CD14-positive monocyte (primary cell): ENCODE measurements at regions not wholly inside any gene's neighbourhood (a gene's known extent, or its start where the extent isn't known, plus 50 kb on each side); places are given as distances from the start of the nearest gene placed in this dataset.

Experiments used
- DNase-seq, 3 donors: peaks; one replicate each; pipeline ENCODE4 v3.0.0-alpha.2; 2011 to 2022
- H2AFZ ChIP-seq: 2 replicates; pipeline ENCODE4 v1.6.0; 2012; ENCODE audit warnings: mild to moderate bottlenecking, low read depth, low read length, inconsistent platforms; ENCODE audit not compliant: insufficient read depth, poor library complexity, severe bottlenecking
- H3K27ac ChIP-seq, 2 donors: 1 replicate in 1 of 2; 2 replicates in 1 of 2; pipeline ENCODE4 v1.5.1; 2012 to 2013; ENCODE audit warnings: low read length in 2 of 2, control low read depth in 1 of 2, inconsistent platforms in 1 of 2, low read depth in 1 of 2, mild to moderate bottlenecking in 1 of 2
- H3K27me3 ChIP-seq, 2 donors: one replicate each; pipeline versions ENCODE4 v1.6.0 to v1.6.1; 2011 to 2013; ENCODE audit warnings: low read length in 2 of 2; ENCODE audit not compliant: control insufficient read depth in 2 of 2, insufficient read depth in 2 of 2
- H3K36me3 ChIP-seq, 2 donors: replicated peaks in 1 of 2; 1 replicate in 1 of 2; 2 replicates in 1 of 2; pipeline versions ENCODE4 v1.5.1 to v1.6.1; 2012 to 2013; ENCODE audit warnings: low read length in 2 of 2, control low read depth in 1 of 2, inconsistent platforms in 1 of 2, mild to moderate bottlenecking in 1 of 2; ENCODE audit not compliant: insufficient read depth in 2 of 2, control insufficient read depth in 1 of 2
- H3K4me1 ChIP-seq, 2 donors: 1 replicate in 1 of 2; 2 replicates in 1 of 2; pipeline versions ENCODE4 v1.5.1 to v1.6.1; 2012 to 2013; ENCODE audit warnings: low read length in 2 of 2, control low read depth in 1 of 2, inconsistent platforms in 1 of 2, mild to moderate bottlenecking in 1 of 2, moderate library complexity in 1 of 2; ENCODE audit not compliant: insufficient read depth in 2 of 2, control insufficient read depth in 1 of 2
- H3K4me2 ChIP-seq: replicated peaks from 2 replicates; pipeline ENCODE3; 2012; ENCODE audit warnings: low read length, moderate library complexity, mild to moderate bottlenecking; ENCODE audit not compliant: poor library complexity, severe bottlenecking; ENCODE audit errors: extremely low read depth
- H3K4me3 ChIP-seq, 3 experiments: fragments of 200-600 bp in 1 of 3; sonication (generic) in 1 of 3; replicated peaks in 1 of 3; 1 replicate in 2 of 3; 2 replicates in 1 of 3; pipeline ENCODE4 v1.5.1; 2011 to 2013; ENCODE audit warnings: low read length in 3 of 3, mild to moderate bottlenecking in 3 of 3, control low read depth in 2 of 3, low read depth in 2 of 3, inconsistent platforms in 1 of 3, moderate library complexity in 1 of 3
- H3K79me2 ChIP-seq: 2 replicates; pipeline ENCODE4 v1.6.0; 2012; ENCODE audit warnings: mild to moderate bottlenecking, control low read depth, inconsistent platforms, low read length, moderate library complexity; ENCODE audit not compliant: insufficient read depth
- H3K9ac ChIP-seq: 2 replicates; pipeline ENCODE4 v1.6.0; 2017; ENCODE audit warnings: low read length, mild to moderate bottlenecking; ENCODE audit not compliant: insufficient read depth, poor library complexity, severe bottlenecking
- H3K9me3 ChIP-seq, 2 donors: replicated peaks in 1 of 2; 1 replicate in 1 of 2; 2 replicates in 1 of 2; pipeline versions ENCODE4 v1.5.1 to v1.6.1; 2012 to 2013; ENCODE audit warnings: low read length in 2 of 2, control low read depth in 1 of 2; ENCODE audit not compliant: control insufficient read depth in 1 of 2, insufficient read depth in 1 of 2
- H4K20me1 ChIP-seq: 2 replicates; pipeline ENCODE4 v1.6.0; 2012; ENCODE audit warnings: mild to moderate bottlenecking, low read length, control low read depth, moderate library complexity; ENCODE audit not compliant: insufficient read depth
- H3K27ac Mint-ChIP-seq, 7 donors: one replicate each; pipeline ENCODE4 v1.8.0; 2020; ENCODE audit warnings: mild to moderate bottlenecking in 7 of 7, mixed read lengths in 7 of 7, moderate library complexity in 6 of 7, inconsistent platforms in 2 of 7
- H3K27me3 Mint-ChIP-seq, 3 donors: one replicate each; pipeline ENCODE4 v1.8.0; 2021 to 2022; ENCODE audit warnings: low read depth in 3 of 3, mild to moderate bottlenecking in 3 of 3, mixed read lengths in 3 of 3, moderate library complexity in 3 of 3, inconsistent platforms in 1 of 3
- H3K36me3 Mint-ChIP-seq, 2 donors: one replicate each; pipeline ENCODE4 v1.8.0; 2020; ENCODE audit warnings: mixed read lengths in 2 of 2, inconsistent platforms in 1 of 2, mild to moderate bottlenecking in 1 of 2
- H3K4me1 Mint-ChIP-seq: one replicate; pipeline ENCODE4 v1.8.0; 2020; ENCODE audit warnings: mild to moderate bottlenecking, mixed read lengths
- H3K4me3 Mint-ChIP-seq, 2 donors: one replicate each; pipeline ENCODE4 v1.8.0; 2020; ENCODE audit warnings: mild to moderate bottlenecking in 2 of 2, mixed read lengths in 2 of 2, moderate library complexity in 1 of 2
- H3K9me3 Mint-ChIP-seq, 7 donors: one replicate each; pipeline ENCODE4 v1.8.0; 2020 to 2022; ENCODE audit warnings: mixed read lengths in 7 of 7, mild to moderate bottlenecking in 6 of 7, moderate library complexity in 6 of 7, inconsistent platforms in 2 of 7
- CTCF ChIP-seq: fragments of 200-600 bp; IDR thresholded peaks from one replicate; pipeline ENCODE4 v1.8.0; 2022; ENCODE audit warnings: antibody characterized with exemption, mild to moderate bottlenecking
- WGBS: methylation state at CpG from one replicate; pipeline ENCODE4 v1.1.5; 2013; ENCODE audit warnings: missing lambda C conversion rate; ENCODE audit not compliant: insufficient coverage; 5-methylcytosine and 5-hydroxymethylcytosine counted together
- intact Hi-C, 2 donors: fragments of 100-400 bp; cut with micrococcal nuclease; formaldehyde crosslinking; loops; one replicate each; pipeline versions ENCODE4 v1.15.0 to v1.15.1; 2023

GRCh38 chr1:82160903-82161302 is 360.2 kb downstream of the ADGRL2 start:
- H3K4me3 Mint-ChIP-seq, result no peak overlapping the region
- H3K36me3 Mint-ChIP-seq, result no peaks in the 10 kb centered on the region
- TF ChIP-seq CTCF, result no peak
- no peaks in the 10 kb centered on the region for H3K27me3 Mint-ChIP-seq
- H3K9ac ChIP-seq, result no peak overlapping the region
- no peak overlapping the region for H3K4me3 ChIP-seq
- no peak overlapping the region for H3K27ac ChIP-seq
- intact Hi-C loops, result no loop called here
- H3K9me3 ChIP-seq, result peaks cover 0 to 3% of the 10 kb centered on the region in 2 donors
- no peaks in the 10 kb centered on the region for H3K36me3 ChIP-seq
- no peaks in the 10 kb centered on the region for H3K79me2 ChIP-seq
- no peak for DNase-seq
- H3K4me1 ChIP-seq, result peaks cover 0 to 17% of the 10 kb centered on the region in 2 donors
- peak overlapping the region in 1 of 7 donors; percentile 57 for H3K27ac Mint-ChIP-seq
- H3K4me1 Mint-ChIP-seq, result peaks cover 27% of the 10 kb centered on the region
- peaks cover 0 to 11% (median 2%) of the 10 kb centered on the region in 7 donors for H3K9me3 Mint-ChIP-seq
- no CpG with 5 or more reads among the region's 3 CpGs for WGBS
- H2AFZ ChIP-seq, result no peak overlapping the region
- no peak overlapping the region for H3K4me2 ChIP-seq
- no peaks in the 10 kb centered on the region for H3K27me3 ChIP-seq
- no peaks in the 10 kb centered on the region for H4K20me1 ChIP-seq

- H3K79me2 ChIP-seq, result no peaks in the 10 kb centered on the region
- H4K20me1 ChIP-seq, result no peaks in the 10 kb centered on the region
- H3K4me3 ChIP-seq, result no peak overlapping the region
- peak overlapping the region; percentile 2 for H3K4me2 ChIP-seq
- no peak overlapping the region for H3K9ac ChIP-seq
- intact Hi-C loops, result no loop called here
- H3K9me3 Mint-ChIP-seq, result peaks cover 0 to 11% (median 4%) of the 10 kb centered on the region in 7 donors
- no peaks in the 10 kb centered on the region for H3K27me3 Mint-ChIP-seq
- peaks cover 0 to 3% of the 10 kb centered on the region in 2 donors for H3K9me3 ChIP-seq
- no peaks in the 10 kb centered on the region for H3K36me3 Mint-ChIP-seq
- no peaks in the 10 kb centered on the region for H3K36me3 ChIP-seq
- no peaks in the 10 kb centered on the region for H3K27me3 ChIP-seq
- peak overlapping the region in 2 of 7 donors; percentile 2 to 10 for H3K27ac Mint-ChIP-seq
- TF ChIP-seq CTCF, result no peak
- DNase-seq, result peak in 2 of 3 donors; percentile 4 to 8
- H3K4me1 Mint-ChIP-seq, result peaks cover 27% of the 10 kb centered on the region
- no peak overlapping the region for H3K27ac ChIP-seq
- H2AFZ ChIP-seq, result no peak overlapping the region
- H3K4me1 ChIP-seq, result peaks cover 0 to 17% of the 10 kb centered on the region in 2 donors
- WGBS, result 0% methylated on average over 1 of the region's 5 CpGs
- H3K4me3 Mint-ChIP-seq, result no peak overlapping the region
These were observed 359.3 kb downstream of the ADGRL2 start for GRCh38 chr1:82160036-82160435.
